Suprapubic skin (tissue), 4 donors: ENCODE measurements at regions not wholly inside any gene's neighbourhood (a gene's known extent, or its start where the extent isn't known, plus 50 kb on each side); places are given as distances from the start of the nearest gene placed in this dataset.

Experiments
- CTCF ChIP-seq, 2 donors: fragments of 200-600 bp in 1 of 2; fragments of 450-650 bp in 1 of 2; sonication (generic) in 1 of 2; IDR thresholded peaks; one replicate each; pipeline ENCODE4 v1.5.1; 2016 to 2019; ENCODE audit warnings: antibody characterized with exemption in 2 of 2, mild to moderate bottlenecking in 1 of 2, moderate library complexity in 1 of 2
- EP300 ChIP-seq: sonication (generic); formaldehyde crosslinking; IDR thresholded peaks from one replicate; pipeline ENCODE4 v1.6.1; 2017; ENCODE audit warnings: antibody characterized with exemption
- POLR2A ChIP-seq, 2 donors: fragments of 450-650 bp; IDR thresholded peaks; one replicate each; pipeline ENCODE4 v1.6.1; 2017; ENCODE audit warnings: antibody characterized with exemption in 2 of 2, mild to moderate bottlenecking in 2 of 2, moderate library complexity in 2 of 2
- POLR2AphosphoS5 ChIP-seq, 3 donors: sonication (generic); formaldehyde crosslinking; IDR thresholded peaks; one replicate each; pipeline ENCODE4 v1.6.1; 2017; ENCODE audit warnings: antibody characterized with exemption in 3 of 3

GRCh38 chr9:81128701-81129100 lies 560.6 kb downstream of the TLE1 start:
- TF ChIP-seq CTCF (IDR thresholded peaks at IDR 0.05) (no peak), POLR2A (IDR thresholded peaks at IDR 0.05) (no peak), EP300 (no peak), POLR2AphosphoS5 (IDR thresholded peaks at IDR 0.05) (no peak)
